DOHH2 (cell line): ENCODE measurements at regions not wholly inside any gene's neighbourhood (a gene's known extent, or its start where the extent isn't known, plus 50 kb on each side); places are given as distances from the start of the nearest gene placed in this dataset.

Experiments
- H3F3A ChIP-seq: fragments of 200-600 bp; sonication (generic), shearing (Covaris generic); 2 replicates; pipeline ENCODE4 v1.6.0; 2016; ENCODE audit warnings: antibody characterized with exemption, mild to moderate bottlenecking; ENCODE audit not compliant: control insufficient read depth, insufficient read depth
- H3K27ac ChIP-seq: fragments of 200-600 bp; sonication (generic); 2 replicates; pipeline ENCODE4 v1.5.1; 2014; ENCODE audit warnings: low read depth, mild to moderate bottlenecking, low read length, moderate library complexity
- H3K27me3 ChIP-seq: fragments of 200-600 bp; sonication (generic); 2 replicates; pipeline ENCODE4 v1.6.1; 2014; ENCODE audit warnings: mild to moderate bottlenecking, low read length, mixed read lengths; ENCODE audit not compliant: control insufficient read depth
- H3K36me3 ChIP-seq: fragments of 200-600 bp; sonication (generic); 2 replicates; pipeline ENCODE4 v1.6.1; 2014; ENCODE audit warnings: mild to moderate bottlenecking, low read length, moderate library complexity, mixed read lengths; ENCODE audit not compliant: control insufficient read depth
- H3K4me1 ChIP-seq: fragments of 200-600 bp; sonication (generic); 2 replicates; pipeline ENCODE4 v1.6.1; 2014; ENCODE audit warnings: mild to moderate bottlenecking, low read length, mixed read lengths; ENCODE audit not compliant: control insufficient read depth
- H3K4me2 ChIP-seq: fragments of 200-600 bp; sonication (generic); 2 replicates; pipeline ENCODE4 v1.6.0; 2014; ENCODE audit warnings: mild to moderate bottlenecking, low read length, moderate library complexity
- H3K4me3 ChIP-seq: fragments of 200-600 bp; sonication (generic); 2 replicates; pipeline ENCODE4 v1.5.1; 2014; ENCODE audit warnings: mild to moderate bottlenecking, low read length, mixed read lengths
- H3K79me2 ChIP-seq: fragments of 200-600 bp; sonication (generic); 2 replicates; pipeline ENCODE4 v1.6.1; 2014; ENCODE audit warnings: mild to moderate bottlenecking, low read length, mixed read lengths; ENCODE audit not compliant: control insufficient read depth
- H3K9me2 ChIP-seq: fragments of 200-600 bp; sonication (generic); replicated peaks from 2 replicates; pipeline ENCODE4 v1.6.1; 2014; ENCODE audit warnings: mild to moderate bottlenecking, low read length, mixed read lengths; ENCODE audit not compliant: control insufficient read depth
- H3K9me3 ChIP-seq: fragments of 200-600 bp; sonication (generic); 2 replicates; pipeline ENCODE4 v1.6.1; 2014; ENCODE audit warnings: antibody characterized with exemption, low read length, mixed read lengths; ENCODE audit not compliant: control insufficient read depth, insufficient read depth
- H4K20me1 ChIP-seq: fragments of 200-600 bp; sonication (generic); 2 replicates; pipeline ENCODE4 v1.6.0; 2014; ENCODE audit warnings: low read depth, mild to moderate bottlenecking, antibody characterized with exemption, low read length, moderate library complexity; ENCODE audit not compliant: control insufficient read depth, insufficient read depth
- CTCF ChIP-seq: fragments of 200-600 bp; sonication (generic); IDR thresholded peaks from one replicate; pipeline ENCODE4 v1.5.1; 2014; ENCODE audit warnings: antibody characterized with exemption, mild to moderate bottlenecking, low read depth, low read length; ENCODE audit not compliant: poor library complexity, severe bottlenecking
- EZH2phosphoT487 ChIP-seq: fragments of 200-600 bp; sonication (generic); IDR thresholded peaks from 2 replicates; pipeline ENCODE4 v1.6.1; 2017; ENCODE audit warnings: borderline replicate concordance, mild to moderate bottlenecking, antibody characterized with exemption, low read length, moderate library complexity, mixed read lengths

GRCh38 chr5:112087222-112087621, 330.2 kb upstream of the NREP start:
- no peaks in the 10 kb centered on the region for H3K9me3 ChIP-seq

GRCh38 chr5:112086740-112087139, 329.7 kb upstream of the NREP start:
- H3K79me2 ChIP-seq: no peaks in the 10 kb centered on the region
- TF ChIP-seq CTCF (no peak), EZH2phosphoT487 (no peak)
- no peaks in the 10 kb centered on the region for H3K9me2 ChIP-seq
- no peaks in the 10 kb centered on the region for H3K36me3 ChIP-seq
- no peak overlapping the region for H3K27ac ChIP-seq
- H3K4me2 ChIP-seq: no peak overlapping the region
- H3K9me3 ChIP-seq: no peaks in the 10 kb centered on the region
- H3F3A ChIP-seq: no peaks in the 10 kb centered on the region
- no peaks in the 10 kb centered on the region for H4K20me1 ChIP-seq
- no peaks in the 10 kb centered on the region for H3K4me1 ChIP-seq
- H3K4me3 ChIP-seq: no peak overlapping the region
- no peaks in the 10 kb centered on the region for H3K27me3 ChIP-seq

More at GRCh38 chr5:112087222-112087621, 330.2 kb upstream of the NREP start:
- Histone ChIP-seq H3K79me2 (no peaks in the 10 kb centered on the region), H3F3A (no peaks in the 10 kb centered on the region), H3K36me3 (no peaks in the 10 kb centered on the region), H3K4me1 (no peaks in the 10 kb centered on the region), H4K20me1 (no peaks in the 10 kb centered on the region), H3K27ac (no peak overlapping the region), H3K9me2 (no peaks in the 10 kb centered on the region), H3K27me3 (no peaks in the 10 kb centered on the region), H3K4me3 (no peak overlapping the region), H3K4me2 (no peak overlapping the region)
- TF ChIP-seq CTCF: no peak
- TF ChIP-seq EZH2phosphoT487: no peak

GRCh38 chr5:112084149-112084548, 327.2 kb upstream of the NREP start:
- TF ChIP-seq CTCF (no peak), EZH2phosphoT487 (no peak)
- Histone ChIP-seq H3K9me3 (no peaks in the 10 kb centered on the region), H3K4me2 (no peak overlapping the region), H3K27me3 (no peaks in the 10 kb centered on the region), H4K20me1 (no peaks in the 10 kb centered on the region), H3F3A (no peaks in the 10 kb centered on the region), H3K9me2 (no peaks in the 10 kb centered on the region), H3K79me2 (no peaks in the 10 kb centered on the region), H3K4me3 (no peak overlapping the region), H3K36me3 (no peaks in the 10 kb centered on the region), H3K27ac (no peak overlapping the region), H3K4me1 (no peaks in the 10 kb centered on the region)

- no peaks in the 10 kb centered on the region for H3F3A ChIP-seq
- H3K36me3 ChIP-seq: no peaks in the 10 kb centered on the region
- no peak overlapping the region for H3K27ac ChIP-seq
- no peaks in the 10 kb centered on the region for H3K4me1 ChIP-seq
- no peaks in the 10 kb centered on the region for H3K9me3 ChIP-seq
- H3K9me2 ChIP-seq: no peaks in the 10 kb centered on the region
- no peak overlapping the region for H3K4me2 ChIP-seq
- H3K4me3 ChIP-seq: no peak overlapping the region
- H3K27me3 ChIP-seq: no peaks in the 10 kb centered on the region
- H4K20me1 ChIP-seq: no peaks in the 10 kb centered on the region
- H3K79me2 ChIP-seq: no peaks in the 10 kb centered on the region
- TF ChIP-seq CTCF: no peak
These were observed 326.6 kb upstream of the NREP start for GRCh38 chr5:112083623-112084022.
